HFFc6 (cell line): ENCODE measurements at regions not wholly inside any gene's neighbourhood (a gene's known extent, or its start where the extent isn't known, plus 50 kb on each side); places are given as distances from the start of the nearest gene placed in this dataset.
A peak's percentile ranks its signal among the peaks of the same experiment; 100 is the strongest.

Experiments
- DNase-seq: peaks from one replicate; pipeline ENCODE4 v3.0.0-alpha.2; 2018
- H3K27ac Mint-ChIP-seq: 2 replicates; pipeline ENCODE4 v1.8.0; 2020; ENCODE audit warnings: mild to moderate bottlenecking, mixed read lengths
- H3K27me3 Mint-ChIP-seq: 2 replicates; pipeline ENCODE4 v1.8.0; 2021; ENCODE audit warnings: mild to moderate bottlenecking, moderate library complexity, mixed read lengths; ENCODE audit not compliant: insufficient read depth
- H3K36me3 Mint-ChIP-seq: 2 replicates; pipeline ENCODE4 v1.8.0; 2021; ENCODE audit warnings: low read depth, mixed read lengths
- H3K4me1 Mint-ChIP-seq: 2 replicates; pipeline ENCODE4 v1.8.0; 2020; ENCODE audit warnings: low read depth, mixed read lengths
- H3K4me3 Mint-ChIP-seq: 2 replicates; pipeline ENCODE4 v1.8.0; 2020; ENCODE audit warnings: mild to moderate bottlenecking, moderate library complexity, mixed read lengths
- H3K9me3 Mint-ChIP-seq: 2 replicates; pipeline ENCODE4 v1.8.0; 2020; ENCODE audit warnings: mild to moderate bottlenecking, mixed read lengths
- CTCF ChIP-seq: fragments of 200-600 bp; sonication (generic); IDR thresholded peaks from 2 replicates; pipeline ENCODE4 v1.5.0; 2021; ENCODE audit warnings: antibody characterized with exemption, mild to moderate bottlenecking

- TF ChIP-seq CTCF: no peak
- no peaks in the 10 kb centered on the region for H3K27me3 Mint-ChIP-seq
- H3K4me3 Mint-ChIP-seq: peak overlapping the region; percentile 11; the same call in 1 of the 2 replicates
- 0 out of 2 replicates have a peak overlapping the region, but pooled peaks have one; percentile 9 for H3K27ac Mint-ChIP-seq
- H3K36me3 Mint-ChIP-seq: peaks cover 6% of the 10 kb centered on the region; the same call in 1 of the 2 replicates
- no peaks in the 10 kb centered on the region for H3K9me3 Mint-ChIP-seq
- peak; percentile 10 for DNase-seq
- peaks cover 29% of the 10 kb centered on the region for H3K4me1 Mint-ChIP-seq
Measured at GRCh38 chr6:143594647-143595046, 83.1 kb upstream of the PHACTR2 start.

- peak; percentile 73 for TF ChIP-seq CTCF
- no peak overlapping the region for H3K27ac Mint-ChIP-seq
- peaks cover 29% of the 10 kb centered on the region for H3K4me1 Mint-ChIP-seq
- H3K36me3 Mint-ChIP-seq: peaks cover 6% of the 10 kb centered on the region; the same call in 1 of the 2 replicates
- DNase-seq: no peak
- no peaks in the 10 kb centered on the region for H3K27me3 Mint-ChIP-seq
- no peaks in the 10 kb centered on the region for H3K9me3 Mint-ChIP-seq
- no peak overlapping the region for H3K4me3 Mint-ChIP-seq
Measured at GRCh38 chr6:143592335-143592734, 80.8 kb upstream of the FUCA2 start.

GRCh38 chr6:143591441-143591840 lies 79.9 kb upstream of the FUCA2 start:
- Mint-ChIP-seq H3K36me3 (peaks cover 6% of the 10 kb centered on the region; the same call in 1 of the 2 replicates), H3K27me3 (no peaks in the 10 kb centered on the region), H3K27ac (no peak overlapping the region), H3K4me1 (peaks cover 23% of the 10 kb centered on the region), H3K9me3 (no peaks in the 10 kb centered on the region), H3K4me3 (no peak overlapping the region)
- DNase-seq: no peak
- no peak for TF ChIP-seq CTCF

- TF ChIP-seq CTCF: no peak
- Mint-ChIP-seq H3K4me1 (peaks cover 4% of the 10 kb centered on the region), H3K36me3 (peaks cover 6% of the 10 kb centered on the region; the same call in 1 of the 2 replicates), H3K4me3 (no peak overlapping the region), H3K27me3 (peaks cover 1% of the 10 kb centered on the region; the same call in 1 of the 2 replicates), H3K9me3 (no peaks in the 10 kb centered on the region), H3K27ac (no peak overlapping the region)
- DNase-seq: no peak
Measured at GRCh38 chr6:143589162-143589561, 77.6 kb upstream of the FUCA2 start.

- Mint-ChIP-seq H3K27ac (no peak overlapping the region), H3K9me3 (peaks cover 7% of the 10 kb centered on the region), H3K27me3 (peaks cover 1% of the 10 kb centered on the region), H3K4me1 (peaks cover 23% of the 10 kb centered on the region), H3K36me3 (peaks cover 6% of the 10 kb centered on the region; the same call in 1 of the 2 replicates), H3K4me3 (no peak overlapping the region)
- no peak for DNase-seq
- TF ChIP-seq CTCF: no peak
Measured at GRCh38 chr6:143586557-143586956, 75.0 kb upstream of the FUCA2 start.

- DNase-seq: no peak
- peaks cover 13% of the 10 kb centered on the region for H3K36me3 Mint-ChIP-seq
- H3K27ac Mint-ChIP-seq: no peak overlapping the region
Measured at GRCh38 chr6:143585716-143586115, 74.2 kb upstream of the FUCA2 start.

More at GRCh38 chr6:143585716-143586115, 74.2 kb upstream of the FUCA2 start:
- TF ChIP-seq CTCF: no peak
- Mint-ChIP-seq H3K4me1 (peaks cover 28% of the 10 kb centered on the region), H3K9me3 (peaks cover 15% of the 10 kb centered on the region), H3K27me3 (peaks cover 1% of the 10 kb centered on the region), H3K4me3 (no peak overlapping the region)
